ENCODE measurements at regions not wholly inside any gene's neighbourhood (a gene's known extent, or its start where the extent isn't known, plus 50 kb on each side); places are given as distances from the start of the nearest gene placed in this dataset.

- H3K79me2 ChIP-seq (ENCODE audit: insufficient read depth, low read length), result no peaks in the 10 kb centered on the region
- H3T11ph ChIP-seq (ENCODE audit: low read length), result no peak overlapping the region
- no peaks in the 10 kb centered on the region for H3K23me2 ChIP-seq (ENCODE audit: insufficient read length, low read depth, low read length, poor library complexity, severe bottlenecking)
- H4K5ac ChIP-seq (ENCODE audit: insufficient read length, low read depth, low read length), result no peak overlapping the region
- no peak overlapping the region for H3K27ac ChIP-seq (ENCODE audit: insufficient read length, low read depth, low read length)
- Mint-ChIP-seq H3K27ac (no peak overlapping the region), H3K9me3 (peaks cover 0 to 5% of the 10 kb centered on the region in 2 experiments; a peak in 2 of 5 replicates), H3K4me3 (no peak overlapping the region), H3K36me3 (ENCODE audit: insufficient read depth in 1 of 3, low read depth in 3 of 3) (peaks cover 0 to 2% (median 0%) of the 10 kb centered on the region in 3 experiments; a peak in 1 of 7 replicates), H3K4me1 (no peaks in the 10 kb centered on the region), H3K27me3 (ENCODE audit: low read depth) (no peaks in the 10 kb centered on the region)
- no peak overlapping the region for H4K91ac ChIP-seq (ENCODE audit: insufficient read length, low read depth, low read length)
- H3K9me3 ChIP-seq (ENCODE audit: control insufficient read depth, low read depth, low read length), result no peaks in the 10 kb centered on the region
- no peak overlapping the region for H4K8ac ChIP-seq (replicated peaks; ENCODE audit: insufficient read length, low read depth, low read length)
- DNase-seq, result no peak
- no peak overlapping the region for H2AFZ ChIP-seq (ENCODE audit: low read length)
- H3K4me1 ChIP-seq (ENCODE audit: insufficient read depth, low read length), result no peaks in the 10 kb centered on the region
- no peak overlapping the region for H2BK120ac ChIP-seq (ENCODE audit: low read depth, low read length, poor library complexity, severe bottlenecking)
- H3K23ac ChIP-seq (ENCODE audit: insufficient read length, low read depth, low read length), result no peak overlapping the region
- no peak overlapping the region for H3K14ac ChIP-seq (ENCODE audit: insufficient read depth, low read length)
- no peaks in the 10 kb centered on the region for H3K79me1 ChIP-seq (ENCODE audit: insufficient read depth, low read depth, low read length, poor library complexity, severe bottlenecking)
- no peak overlapping the region for H2BK5ac ChIP-seq (ENCODE audit: insufficient read length, low read length)
- H2BK12ac ChIP-seq (ENCODE audit: insufficient read length, low read depth, low read length), result no peak overlapping the region
- H2AK5ac ChIP-seq (ENCODE audit: insufficient read length, low read length), result no peak overlapping the region
- no peak overlapping the region for H3K18ac ChIP-seq (ENCODE audit: insufficient read length, low read depth, low read length)
- H4K20me1 ChIP-seq (ENCODE audit: control insufficient read depth, insufficient read depth, insufficient read length), result no peaks in the 10 kb centered on the region
- WGBS (ENCODE audit: extremely low coverage, insufficient read length, low lambda C conversion rate), result no CpG with 5 or more reads among the region's 2 CpGs
- H2BK15ac ChIP-seq (ENCODE audit: low read depth, low read length), result no peak overlapping the region
- H3K27me3 ChIP-seq (ENCODE audit: insufficient read depth, low read length), result no peaks in the 10 kb centered on the region
- no peak overlapping the region for H3K56ac ChIP-seq (ENCODE audit: insufficient read length, low read depth, low read length)
- H3K4ac ChIP-seq (ENCODE audit: low read depth, low read length), result no peak overlapping the region
- no peak overlapping the region for H3K9ac ChIP-seq (ENCODE audit: extremely low read depth, insufficient read length, low read length)
- no peak overlapping the region for H2BK20ac ChIP-seq (ENCODE audit: low read depth, low read length, poor library complexity, severe bottlenecking)
- no peak overlapping the region for H3K4me2 ChIP-seq (ENCODE audit: insufficient read depth, insufficient read length, low read length)
- no peak for TF ChIP-seq CTCF (conservative IDR thresholded peaks at IDR 0.05)
These were observed 650.8 kb downstream of the PLPP3 start for GRCh38 chr1:55928576-55928975.

All from H9 (cell line).